Panc1 (cell line): ENCODE measurements at regions not wholly inside any gene's neighbourhood (a gene's known extent, or its start where the extent isn't known, plus 50 kb on each side); places are given as distances from the start of the nearest gene placed in this dataset.

Source experiments
- ATAC-seq: fragments of 200-7000 bp; cut with Tn5 transposase; 2 replicates; pipeline ENCODE4 v1.9.1; 2020; ENCODE audit warnings: mild to moderate bottlenecking, moderate library complexity
- BruUV-seq: library from RNA; stranded (reverse); fragments of 400-500 nt; replicated peaks from 2 replicates; lab custom pipeline; 2021; lab: Mats Ljungman, UMichigan
- CTCF ChIA-PET: fragments of 300-600 bp; sonication (Branson Sonifier 250); formaldehyde crosslinking; loops from one replicate; lab custom pipeline; 2022; ENCODE audit warnings: antibody characterized with exemption; lab: Charles Lee
- POLR2A ChIA-PET: fragments of 300-600 bp; sonication (Branson Sonifier 250); formaldehyde crosslinking; loops from one replicate; lab custom pipeline; 2022; ENCODE audit warnings: antibody characterized with exemption; lab: Charles Lee
- DNase-seq: peaks from one replicate; pipeline ENCODE4 v3.0.0-alpha.2; 2010; ENCODE audit warnings: low read depth, low spot score
- H3K27ac ChIP-seq: 2 replicates; pipeline ENCODE4 v1.5.1; 2011; ENCODE audit warnings: mild to moderate bottlenecking, low read length, inconsistent platforms
- H3K27me3 ChIP-seq: fragments of 200-500 bp; sonication (Bioruptor generic); 2 replicates; pipeline ENCODE4 v1.6.0; 2014; ENCODE audit warnings: low read length, inconsistent platforms; ENCODE audit not compliant: control insufficient read depth, insufficient read depth
- H3K36me3 ChIP-seq: fragments of 200-500 bp; sonication (Bioruptor generic); 2 replicates; pipeline ENCODE4 v1.5.1; 2014; ENCODE audit warnings: inconsistent platforms, mild to moderate bottlenecking, low read length, moderate library complexity; ENCODE audit not compliant: control insufficient read depth, insufficient read depth
- H3K4me1 ChIP-seq: 2 replicates; pipeline ENCODE4 v1.5.1; 2011; ENCODE audit warnings: inconsistent platforms, mild to moderate bottlenecking, low read length, moderate library complexity; ENCODE audit not compliant: control insufficient read depth, insufficient read depth
- H3K4me3 ChIP-seq, 2 experiments: 2 replicates each; pipeline ENCODE4 v1.5.1; 2011 to 2012; ENCODE audit warnings: low read depth in 2 of 2, low read length in 2 of 2, mild to moderate bottlenecking in 2 of 2, inconsistent platforms in 1 of 2, moderate library complexity in 1 of 2
- H3K9me3 ChIP-seq: fragments of 200-500 bp; sonication (Bioruptor generic); 2 replicates; pipeline ENCODE4 v1.5.1; 2014; ENCODE audit warnings: low read depth, mild to moderate bottlenecking, inconsistent platforms, low read length, moderate library complexity; ENCODE audit not compliant: control insufficient read depth, insufficient read depth
- POLR2AphosphoS5 ChIP-seq: IDR thresholded peaks from 2 replicates; pipeline ENCODE4 v1.6.1; 2012; ENCODE audit warnings: mild to moderate bottlenecking, low read depth, low read length, moderate library complexity
- SIN3A ChIP-seq: IDR thresholded peaks from 2 replicates; pipeline ENCODE4 v1.6.1; 2012; ENCODE audit warnings: low read depth, mild to moderate bottlenecking, low read length, moderate library complexity, borderline replicate concordance; ENCODE audit not compliant: insufficient read depth
- TCF7L2 ChIP-seq: IDR thresholded peaks from 2 replicates; pipeline ENCODE4 v1.6.1; 2011; ENCODE audit warnings: mild to moderate bottlenecking, low read depth, low read length, inconsistent platforms
- in situ Hi-C: cut with HindIII; loops from 2 replicates; pipeline ENCODE4 v1.10.0; 2016; ENCODE audit warnings: low sequenced_read_pairs, low pct_unique_long_range_greater_than_20kb
- intact Hi-C: fragments of 100-400 bp; cut with micrococcal nuclease; formaldehyde crosslinking; loops from one replicate; pipeline ENCODE4 v1.10.0; 2022; ENCODE audit not compliant: unreplicated experiment
- TF ChIP-seq, protein P1 (sequence below), 2 experiments: IDR thresholded peaks; 2 replicates each; pipeline ENCODE4 v1.6.1; 2011 to 2012; ENCODE audit warnings: low read depth in 2 of 2, control low read depth in 1 of 2, low read length in 1 of 2, mild to moderate bottlenecking in 1 of 2, moderate library complexity in 1 of 2; ENCODE audit not compliant: insufficient read depth in 1 of 2
- TF ChIP-seq, protein P2 (sequence below): fragments of 450-650 bp; IDR thresholded peaks from 2 replicates; pipeline ENCODE4 v1.5.1; 2017; ENCODE audit warnings: mild to moderate bottlenecking

DNA sequence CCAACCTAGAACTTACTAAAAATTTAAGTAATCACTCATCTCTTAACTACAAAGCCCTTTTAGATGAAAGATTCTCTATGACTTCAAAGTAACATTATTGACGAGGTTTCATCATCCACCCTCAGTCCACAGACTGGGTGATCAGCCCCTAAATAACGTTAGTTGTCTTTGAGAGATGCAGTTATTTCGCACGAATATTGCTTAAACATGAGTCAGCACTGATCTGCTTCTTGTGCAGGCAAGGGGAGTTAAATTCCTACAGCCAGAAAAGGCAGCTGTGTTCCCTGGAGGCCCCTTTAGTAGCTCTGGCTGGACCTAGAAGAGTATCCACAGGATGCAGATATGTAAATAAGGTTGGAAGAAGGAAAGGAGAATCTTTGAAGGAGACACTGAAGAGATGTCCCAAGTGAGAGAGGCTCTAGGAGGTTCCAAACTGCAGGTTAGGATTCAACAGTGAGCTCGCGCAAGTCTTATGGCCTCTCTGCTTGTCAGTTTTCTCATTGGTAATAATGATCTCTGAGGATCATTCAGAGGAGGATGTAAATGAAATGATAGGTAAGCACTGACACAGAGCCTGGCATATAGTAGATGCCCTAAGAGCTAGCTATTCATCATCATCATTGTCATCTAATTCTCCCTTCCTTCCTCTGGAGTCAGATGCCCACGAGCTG, 122.2 kb upstream of the MAN2A1 start:
- no peak for DNase-seq
- no peaks in the 10 kb centered on the region for H3K36me3 ChIP-seq
- intact Hi-C loops (no loop called here), in situ Hi-C loops (no loop called here)
- ChIA-PET CTCF (no interaction called here), POLR2A (no interaction called here)
- H3K27me3 ChIP-seq = no peaks in the 10 kb centered on the region
- H3K4me3 ChIP-seq = no peak overlapping the region
- BruUV-seq = no TSS peak
- TF ChIP-seq SIN3A (no peak), POLR2AphosphoS5 (no peak), TCF7L2 (no peak)
- TF ChIP-seq, protein P1, sequence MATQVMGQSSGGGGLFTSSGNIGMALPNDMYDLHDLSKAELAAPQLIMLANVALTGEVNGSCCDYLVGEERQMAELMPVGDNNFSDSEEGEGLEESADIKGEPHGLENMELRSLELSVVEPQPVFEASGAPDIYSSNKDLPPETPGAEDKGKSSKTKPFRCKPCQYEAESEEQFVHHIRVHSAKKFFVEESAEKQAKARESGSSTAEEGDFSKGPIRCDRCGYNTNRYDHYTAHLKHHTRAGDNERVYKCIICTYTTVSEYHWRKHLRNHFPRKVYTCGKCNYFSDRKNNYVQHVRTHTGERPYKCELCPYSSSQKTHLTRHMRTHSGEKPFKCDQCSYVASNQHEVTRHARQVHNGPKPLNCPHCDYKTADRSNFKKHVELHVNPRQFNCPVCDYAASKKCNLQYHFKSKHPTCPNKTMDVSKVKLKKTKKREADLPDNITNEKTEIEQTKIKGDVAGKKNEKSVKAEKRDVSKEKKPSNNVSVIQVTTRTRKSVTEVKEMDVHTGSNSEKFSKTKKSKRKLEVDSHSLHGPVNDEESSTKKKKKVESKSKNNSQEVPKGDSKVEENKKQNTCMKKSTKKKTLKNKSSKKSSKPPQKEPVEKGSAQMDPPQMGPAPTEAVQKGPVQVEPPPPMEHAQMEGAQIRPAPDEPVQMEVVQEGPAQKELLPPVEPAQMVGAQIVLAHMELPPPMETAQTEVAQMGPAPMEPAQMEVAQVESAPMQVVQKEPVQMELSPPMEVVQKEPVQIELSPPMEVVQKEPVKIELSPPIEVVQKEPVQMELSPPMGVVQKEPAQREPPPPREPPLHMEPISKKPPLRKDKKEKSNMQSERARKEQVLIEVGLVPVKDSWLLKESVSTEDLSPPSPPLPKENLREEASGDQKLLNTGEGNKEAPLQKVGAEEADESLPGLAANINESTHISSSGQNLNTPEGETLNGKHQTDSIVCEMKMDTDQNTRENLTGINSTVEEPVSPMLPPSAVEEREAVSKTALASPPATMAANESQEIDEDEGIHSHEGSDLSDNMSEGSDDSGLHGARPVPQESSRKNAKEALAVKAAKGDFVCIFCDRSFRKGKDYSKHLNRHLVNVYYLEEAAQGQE (IDR thresholded peaks at IDR 0.05; ENCODE audit: insufficient read depth in 1 of 2, low read depth in 2 of 2, low read length in 1 of 2) = no peak
- TF ChIP-seq, protein P2, sequence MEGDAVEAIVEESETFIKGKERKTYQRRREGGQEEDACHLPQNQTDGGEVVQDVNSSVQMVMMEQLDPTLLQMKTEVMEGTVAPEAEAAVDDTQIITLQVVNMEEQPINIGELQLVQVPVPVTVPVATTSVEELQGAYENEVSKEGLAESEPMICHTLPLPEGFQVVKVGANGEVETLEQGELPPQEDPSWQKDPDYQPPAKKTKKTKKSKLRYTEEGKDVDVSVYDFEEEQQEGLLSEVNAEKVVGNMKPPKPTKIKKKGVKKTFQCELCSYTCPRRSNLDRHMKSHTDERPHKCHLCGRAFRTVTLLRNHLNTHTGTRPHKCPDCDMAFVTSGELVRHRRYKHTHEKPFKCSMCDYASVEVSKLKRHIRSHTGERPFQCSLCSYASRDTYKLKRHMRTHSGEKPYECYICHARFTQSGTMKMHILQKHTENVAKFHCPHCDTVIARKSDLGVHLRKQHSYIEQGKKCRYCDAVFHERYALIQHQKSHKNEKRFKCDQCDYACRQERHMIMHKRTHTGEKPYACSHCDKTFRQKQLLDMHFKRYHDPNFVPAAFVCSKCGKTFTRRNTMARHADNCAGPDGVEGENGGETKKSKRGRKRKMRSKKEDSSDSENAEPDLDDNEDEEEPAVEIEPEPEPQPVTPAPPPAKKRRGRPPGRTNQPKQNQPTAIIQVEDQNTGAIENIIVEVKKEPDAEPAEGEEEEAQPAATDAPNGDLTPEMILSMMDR = no peak
- no peak for ATAC-seq
- no peaks in the 10 kb centered on the region for H3K4me1 ChIP-seq
- H3K27ac ChIP-seq = no peak overlapping the region
- no peaks in the 10 kb centered on the region for H3K9me3 ChIP-seq

DNA sequence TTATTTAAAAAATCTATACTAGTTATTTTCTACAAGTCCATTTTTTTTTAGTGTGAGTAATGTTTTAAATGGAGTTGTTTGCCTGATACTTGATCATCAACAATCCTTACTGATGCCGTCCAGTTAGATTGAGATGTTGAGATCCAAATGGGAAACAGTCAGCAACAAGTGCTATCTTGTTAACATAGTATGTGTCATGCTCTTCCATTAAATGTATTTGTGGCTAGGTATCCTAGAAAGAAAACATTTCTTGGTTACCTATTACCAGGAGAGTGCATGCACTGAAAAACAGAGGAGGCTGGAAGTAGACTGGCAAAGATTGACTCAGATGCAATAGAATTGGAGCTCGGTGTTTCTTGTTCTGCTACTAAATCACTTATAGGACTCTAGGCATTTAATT, 123.4 kb upstream of the MAN2A1 start:
- no peaks in the 10 kb centered on the region for H3K27me3 ChIP-seq
- no peaks in the 10 kb centered on the region for H3K9me3 ChIP-seq
- intact Hi-C loops = no loop called here
- ChIA-PET CTCF (no interaction called here), POLR2A (interaction anchor here (0.6 kb wide), 1 partner anchor 236 kb away, joined by 4 read pairs; no protein-coding TSS in a partner anchor)
- no peak for TF ChIP-seq TCF7L2
- no peak for TF ChIP-seq SIN3A
- TF ChIP-seq, protein P2 = no peak
- TF ChIP-seq, protein P1 (IDR thresholded peaks at IDR 0.05; ENCODE audit: insufficient read depth in 1 of 2, low read depth in 2 of 2, low read length in 1 of 2) = no peak
- no peak for TF ChIP-seq POLR2AphosphoS5
- BruUV-seq = no TSS peak
- in situ Hi-C loops = no loop called here
- no peak for DNase-seq
- no peaks in the 10 kb centered on the region for H3K36me3 ChIP-seq
- no peak for ATAC-seq
- no peak overlapping the region for H3K4me3 ChIP-seq
- no peak overlapping the region for H3K27ac ChIP-seq
- H3K4me1 ChIP-seq = no peaks in the 10 kb centered on the region
